IPS DF 6.9 (cell line): ENCODE measurements at regions not wholly inside any gene's neighbourhood (a gene's known extent, or its start where the extent isn't known, plus 50 kb on each side); places are given as distances from the start of the nearest gene placed in this dataset.

ENCODE experiments used
- DNase-seq: peaks from one replicate; pipeline ENCODE4 v3.0.0-alpha.2; 2013; ENCODE audit warnings: low read depth, low spot score
- H3K27ac ChIP-seq: one replicate; pipeline ENCODE4 v1.5.1; 2013; ENCODE audit warnings: low read length, control low read depth
- H3K27me3 ChIP-seq: 2 replicates; pipeline ENCODE4 v1.6.1; 2013; ENCODE audit warnings: mild to moderate bottlenecking, low read length; ENCODE audit not compliant: control insufficient read depth, insufficient read depth
- H3K36me3 ChIP-seq: 2 replicates; pipeline ENCODE4 v1.6.1; 2013; ENCODE audit warnings: low read length; ENCODE audit not compliant: control insufficient read depth, insufficient read depth
- H3K4me1 ChIP-seq: 2 replicates; pipeline ENCODE4 v1.6.1; 2013; ENCODE audit warnings: low read length; ENCODE audit not compliant: control insufficient read depth, insufficient read depth
- H3K4me3 ChIP-seq: 2 replicates; pipeline ENCODE4 v1.5.1; 2013; ENCODE audit warnings: mild to moderate bottlenecking, low read length
- H3K9me3 ChIP-seq: 2 replicates; pipeline ENCODE4 v1.6.1; 2013; ENCODE audit warnings: low read length, inconsistent platforms; ENCODE audit not compliant: control insufficient read depth, insufficient read depth
- WGBS: extraction: QIAGEN DNeasy Blood & Tissue Kit; methylation state at CpG from one replicate; pipeline ENCODE4 v1.1.7; 2013; ENCODE audit warnings: mixed read lengths, missing lambda C conversion rate; ENCODE audit not compliant: insufficient read length, insufficient coverage; 5-methylcytosine and 5-hydroxymethylcytosine counted together

DNA sequence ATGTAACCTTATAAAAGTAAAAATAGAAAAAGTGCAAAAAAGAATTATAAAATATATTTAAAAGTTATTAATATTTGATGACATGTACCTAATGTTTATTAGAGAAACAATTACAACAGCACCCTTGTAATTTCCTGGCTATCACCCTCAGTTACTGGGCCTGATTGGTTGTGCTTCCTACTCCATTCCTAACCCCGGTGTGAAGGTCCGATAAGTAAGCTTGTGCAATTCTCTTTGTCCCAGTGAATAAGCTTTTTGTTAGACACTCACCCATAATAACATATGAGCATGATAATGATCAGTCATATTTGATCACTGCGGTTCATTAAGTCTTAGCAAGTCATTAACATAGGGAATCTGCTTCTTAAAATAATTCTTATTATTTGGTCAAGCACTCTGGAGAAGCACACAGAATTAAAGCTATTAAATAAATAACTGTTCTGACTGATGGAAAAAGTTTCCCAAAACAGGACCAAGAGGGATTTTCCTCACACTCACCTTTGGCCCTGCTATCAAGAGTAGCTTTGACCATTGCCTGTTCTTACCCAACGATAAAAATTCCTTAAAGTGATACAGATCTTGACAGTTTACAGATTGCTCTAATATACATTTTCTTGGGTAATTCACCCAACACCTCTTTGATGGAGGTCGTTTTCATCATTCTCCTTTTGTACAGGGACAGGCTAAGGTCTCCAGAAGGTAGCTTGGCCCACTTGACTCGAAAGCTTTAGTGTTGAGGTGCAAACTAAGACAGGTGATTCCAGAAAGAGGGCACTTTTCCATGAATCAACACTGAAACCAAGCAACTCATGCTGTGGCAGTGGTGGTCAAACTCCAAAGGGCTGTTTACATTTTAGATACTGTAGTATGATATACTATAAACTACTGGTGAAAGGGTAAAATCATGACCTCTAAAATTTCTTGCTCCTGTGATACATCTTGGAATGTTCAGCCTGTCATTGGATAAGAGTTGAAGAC lies 543.0 kb upstream of the KCNMB2 start:
- no CpG with 5 or more reads among the region's 6 CpGs for WGBS
- Histone ChIP-seq H3K4me3 (no peak overlapping the region), H3K9me3 (no peaks in the 10 kb centered on the region), H3K27me3 (no peaks in the 10 kb centered on the region), H3K27ac (no peak overlapping the region), H3K4me1 (no peaks in the 10 kb centered on the region), H3K36me3 (no peaks in the 10 kb centered on the region)
- DNase-seq = no peak

DNA sequence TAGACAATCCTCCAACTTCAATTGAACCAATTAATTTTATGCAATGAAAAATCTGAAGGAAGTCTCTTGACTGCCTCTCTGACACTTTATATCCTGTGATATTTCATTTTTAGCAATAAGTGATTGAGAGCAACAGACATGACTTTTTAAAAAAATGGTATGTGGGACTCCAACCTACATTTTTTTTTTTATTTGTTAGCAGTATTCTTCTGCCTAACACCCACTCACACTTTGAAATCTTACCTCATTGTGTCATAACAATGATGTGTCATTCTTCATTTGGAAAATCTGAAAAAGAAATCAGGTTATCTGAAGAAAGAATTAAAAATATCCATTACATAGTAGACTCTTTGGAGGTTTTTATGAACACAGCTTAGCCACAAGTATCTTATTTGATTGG lies 541.3 kb upstream of the KCNMB2 start:
- no peak for DNase-seq
- no peak overlapping the region for H3K4me3 ChIP-seq
- H3K27ac ChIP-seq = no peak overlapping the region
- no peaks in the 10 kb centered on the region for H3K36me3 ChIP-seq
- no peaks in the 10 kb centered on the region for H3K4me1 ChIP-seq
- no peaks in the 10 kb centered on the region for H3K27me3 ChIP-seq
- no peaks in the 10 kb centered on the region for H3K9me3 ChIP-seq

GRCh38 chr3:177995381-177996085 lies 540.7 kb upstream of the KCNMB2 start:
- H3K27ac ChIP-seq = no peak overlapping the region
- H3K4me3 ChIP-seq = no peak overlapping the region
- H3K27me3 ChIP-seq = no peaks in the 10 kb centered on the region
- no peaks in the 10 kb centered on the region for H3K9me3 ChIP-seq
- WGBS = no CpG with 5 or more reads among the region's 1 CpG
- H3K4me1 ChIP-seq = no peaks in the 10 kb centered on the region
- no peak for DNase-seq
- H3K36me3 ChIP-seq = no peaks in the 10 kb centered on the region

DNA sequence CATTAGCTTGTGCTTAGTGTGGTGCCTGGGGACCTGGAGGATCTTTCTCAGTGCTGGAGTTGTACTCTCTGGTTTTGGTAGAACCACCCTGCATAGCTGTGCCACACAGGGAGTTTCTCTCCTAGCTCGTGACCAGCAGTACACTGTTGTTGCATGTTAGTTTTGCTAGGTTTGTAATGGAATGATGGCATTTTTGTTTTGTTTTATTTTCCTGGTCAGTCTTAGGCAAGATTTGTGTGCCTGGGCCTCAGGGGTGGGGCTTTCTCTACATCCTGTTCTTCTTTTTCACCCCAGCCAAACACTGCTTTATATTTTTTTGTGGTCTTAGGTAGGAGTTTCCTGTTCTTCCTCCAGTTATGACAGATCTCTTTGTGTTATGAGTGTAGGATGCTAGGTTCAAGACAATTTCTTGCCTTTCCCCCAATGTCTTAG lies 534.5 kb upstream of the KCNMB2 start:
- no peak overlapping the region for H3K27ac ChIP-seq
- no peak overlapping the region for H3K4me3 ChIP-seq
- H3K9me3 ChIP-seq = no peaks in the 10 kb centered on the region
- no CpG with 5 or more reads among the region's 1 CpG for WGBS
- H3K27me3 ChIP-seq = no peaks in the 10 kb centered on the region
- no peaks in the 10 kb centered on the region for H3K4me1 ChIP-seq
- no peaks in the 10 kb centered on the region for H3K36me3 ChIP-seq
- DNase-seq = no peak

DNA sequence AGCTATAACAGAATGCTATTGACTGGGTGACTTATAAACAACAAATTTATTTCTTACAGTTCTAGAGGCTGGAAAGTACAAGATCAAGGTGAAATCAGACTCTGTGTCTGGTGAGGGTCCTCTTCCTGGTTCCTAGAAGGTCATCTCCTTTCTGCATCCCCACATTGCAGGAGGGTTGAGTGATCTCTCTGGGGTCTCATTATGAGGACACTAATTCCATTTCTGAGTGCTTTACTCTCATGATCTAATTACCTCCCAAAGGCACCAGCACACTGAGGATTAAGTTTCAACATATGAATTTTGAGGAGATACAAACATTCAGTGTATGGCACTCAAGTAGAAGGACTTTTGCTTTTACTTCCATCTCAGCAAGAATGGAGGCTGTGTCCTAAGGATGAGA lies 534.1 kb upstream of the KCNMB2 start:
- DNase-seq = no peak
- no peaks in the 10 kb centered on the region for H3K27me3 ChIP-seq
- H3K4me1 ChIP-seq = no peaks in the 10 kb centered on the region
- H3K27ac ChIP-seq = no peak overlapping the region
- no peaks in the 10 kb centered on the region for H3K36me3 ChIP-seq
- no peaks in the 10 kb centered on the region for H3K9me3 ChIP-seq
- no peak overlapping the region for H3K4me3 ChIP-seq

- Histone ChIP-seq H3K9me3 (no peaks in the 10 kb centered on the region), H3K27me3 (no peaks in the 10 kb centered on the region), H3K4me1 (no peaks in the 10 kb centered on the region), H3K4me3 (no peak overlapping the region), H3K27ac (no peak overlapping the region), H3K36me3 (no peaks in the 10 kb centered on the region)
- no CpG with 5 or more reads among the region's 2 CpGs for WGBS
- DNase-seq = no peak
Measured at GRCh38 chr3:178003756-178004155, 532.5 kb upstream of the KCNMB2 start.

- no CpG with 5 or more reads among the region's 1 CpG for WGBS
- DNase-seq = no peak
- no peak overlapping the region for H3K4me3 ChIP-seq
- no peaks in the 10 kb centered on the region for H3K27me3 ChIP-seq
- no peak overlapping the region for H3K27ac ChIP-seq
- H3K4me1 ChIP-seq = no peaks in the 10 kb centered on the region
- H3K36me3 ChIP-seq = no peaks in the 10 kb centered on the region
- no peaks in the 10 kb centered on the region for H3K9me3 ChIP-seq
Measured at GRCh38 chr3:178005961-178006360, 530.3 kb upstream of the KCNMB2 start.

DNA sequence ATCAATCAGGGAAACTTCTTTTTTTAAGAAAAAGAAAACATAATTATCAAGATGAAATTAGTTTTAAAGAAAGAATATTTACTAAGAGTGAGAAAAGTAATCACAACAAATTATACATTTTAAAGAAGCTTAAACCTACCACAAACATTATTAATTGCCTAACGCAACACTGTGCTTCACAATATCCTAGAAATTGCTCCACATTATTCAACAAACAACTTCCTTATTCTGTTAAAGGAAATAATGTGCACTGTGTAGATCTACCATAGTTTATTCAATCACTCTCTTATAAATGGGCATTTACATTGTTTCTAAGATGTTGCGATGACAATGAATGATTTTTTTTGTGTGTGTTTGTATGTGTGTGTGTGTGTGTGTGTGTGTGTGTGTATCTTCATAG lies 525.9 kb upstream of the KCNMB2 start:
- no peak for DNase-seq
- no peaks in the 10 kb centered on the region for H3K4me1 ChIP-seq
- no peak overlapping the region for H3K27ac ChIP-seq
- H3K27me3 ChIP-seq = no peaks in the 10 kb centered on the region
- H3K4me3 ChIP-seq = no peak overlapping the region
- no peaks in the 10 kb centered on the region for H3K9me3 ChIP-seq
- H3K36me3 ChIP-seq = no peaks in the 10 kb centered on the region
- 100% methylated on average over 1 of the region's 2 CpGs for WGBS

GRCh38 chr3:178019645-178020044 lies 516.6 kb upstream of the KCNMB2 start:
- no CpG with 5 or more reads among the region's 4 CpGs for WGBS
- H3K36me3 ChIP-seq = no peaks in the 10 kb centered on the region
- H3K27me3 ChIP-seq = no peaks in the 10 kb centered on the region
- H3K9me3 ChIP-seq = no peaks in the 10 kb centered on the region
- no peak for DNase-seq
- no peak overlapping the region for H3K4me3 ChIP-seq
- H3K27ac ChIP-seq = no peak overlapping the region
- H3K4me1 ChIP-seq = no peaks in the 10 kb centered on the region

- Histone ChIP-seq H3K4me3 (no peak overlapping the region), H3K36me3 (no peaks in the 10 kb centered on the region), H3K9me3 (no peaks in the 10 kb centered on the region), H3K4me1 (no peaks in the 10 kb centered on the region), H3K27ac (no peak overlapping the region), H3K27me3 (no peaks in the 10 kb centered on the region)
- no peak for DNase-seq
- no CpG with 5 or more reads among the region's 1 CpG for WGBS
Measured at GRCh38 chr3:178022599-178022998, 513.6 kb upstream of the KCNMB2 start.
